RWPE2 (cell line): ENCODE measurements at regions not wholly inside any gene's neighbourhood (a gene's known extent, or its start where the extent isn't known, plus 50 kb on each side); places are given as distances from the start of the nearest gene placed in this dataset.
A peak's percentile ranks its signal among the peaks of the same experiment; 100 is the strongest.

Experiments used
- ATAC-seq: fragments of 200-7000 bp; cut with Tn5 transposase; 3 replicates; pipeline ENCODE4 v1.9.1; 2021; ENCODE audit warnings: low read depth
- DNase-seq: peaks from one replicate; pipeline ENCODE4 v3.0.0-alpha.2; 2020; ENCODE audit warnings: low spot score
- H3K27ac ChIP-seq: fragments of 450-650 bp; 2 replicates; pipeline ENCODE4 v1.5.1; 2017; ENCODE audit warnings: mild to moderate bottlenecking; ENCODE audit not compliant: poor library complexity, severe bottlenecking
- H3K27me3 ChIP-seq: fragments of 250-450 bp; sonication (Bioruptor Pico); 2 replicates; pipeline ENCODE4 v1.5.1; 2021; ENCODE audit warnings: mild to moderate bottlenecking, moderate library complexity; ENCODE audit not compliant: insufficient read depth, poor library complexity, severe bottlenecking
- H3K36me3 ChIP-seq: fragments of 250-450 bp; sonication (Bioruptor Pico); 2 replicates; pipeline ENCODE4 v1.5.1; 2020; ENCODE audit warnings: low read depth, mild to moderate bottlenecking, moderate library complexity
- H3K4me1 ChIP-seq: fragments of 250-450 bp; sonication (Bioruptor Pico); 2 replicates; pipeline ENCODE4 v1.5.1; 2021; ENCODE audit warnings: mild to moderate bottlenecking, moderate library complexity; ENCODE audit not compliant: insufficient read depth, poor library complexity, severe bottlenecking
- H3K4me3 ChIP-seq: fragments of 250-450 bp; sonication (Bioruptor Pico); 2 replicates; pipeline ENCODE4 v1.5.1; 2021; ENCODE audit warnings: mild to moderate bottlenecking, moderate library complexity; ENCODE audit not compliant: severe bottlenecking
- H3K9me3 ChIP-seq: fragments of 250-450 bp; sonication (Bioruptor Pico); 2 replicates; pipeline ENCODE4 v1.5.1; 2021; ENCODE audit warnings: mild to moderate bottlenecking, moderate library complexity; ENCODE audit not compliant: severe bottlenecking
- TF ChIP-seq, protein P1 (sequence below): fragments of 450-650 bp; IDR thresholded peaks from one replicate; pipeline ENCODE4 v1.5.1; 2017; ENCODE audit warnings: mild to moderate bottlenecking, moderate library complexity; ENCODE audit not compliant: poor library complexity, severe bottlenecking

DNA sequence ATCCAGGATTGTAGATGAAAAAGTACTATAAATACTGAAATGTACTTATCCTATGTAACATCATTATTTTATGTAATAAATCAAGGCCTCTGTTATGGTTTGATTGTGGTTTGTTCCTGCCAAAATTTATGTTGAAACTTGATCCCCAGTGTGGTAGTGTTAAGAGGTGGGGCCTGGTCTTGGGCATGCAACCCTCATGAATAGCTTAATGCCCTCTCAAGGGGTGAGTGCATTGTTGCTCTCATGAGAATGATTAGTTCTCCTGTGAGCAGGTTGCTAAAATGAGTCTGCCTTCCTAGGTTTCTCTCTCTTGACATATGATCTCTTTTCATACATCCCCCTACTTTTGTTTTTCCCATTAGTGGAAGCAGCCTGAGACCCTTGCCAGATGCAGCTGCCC is 915.4 kb downstream of the TSN start:
- Histone ChIP-seq H3K9me3 (no peaks in the 10 kb centered on the region), H3K27me3 (no peaks in the 10 kb centered on the region), H3K27ac (no peak overlapping the region), H3K4me1 (no peaks in the 10 kb centered on the region), H3K4me3 (no peak overlapping the region), H3K36me3 (no peaks in the 10 kb centered on the region)
- ATAC-seq (no peak), DNase-seq (no peak)
- TF ChIP-seq, protein P1, sequence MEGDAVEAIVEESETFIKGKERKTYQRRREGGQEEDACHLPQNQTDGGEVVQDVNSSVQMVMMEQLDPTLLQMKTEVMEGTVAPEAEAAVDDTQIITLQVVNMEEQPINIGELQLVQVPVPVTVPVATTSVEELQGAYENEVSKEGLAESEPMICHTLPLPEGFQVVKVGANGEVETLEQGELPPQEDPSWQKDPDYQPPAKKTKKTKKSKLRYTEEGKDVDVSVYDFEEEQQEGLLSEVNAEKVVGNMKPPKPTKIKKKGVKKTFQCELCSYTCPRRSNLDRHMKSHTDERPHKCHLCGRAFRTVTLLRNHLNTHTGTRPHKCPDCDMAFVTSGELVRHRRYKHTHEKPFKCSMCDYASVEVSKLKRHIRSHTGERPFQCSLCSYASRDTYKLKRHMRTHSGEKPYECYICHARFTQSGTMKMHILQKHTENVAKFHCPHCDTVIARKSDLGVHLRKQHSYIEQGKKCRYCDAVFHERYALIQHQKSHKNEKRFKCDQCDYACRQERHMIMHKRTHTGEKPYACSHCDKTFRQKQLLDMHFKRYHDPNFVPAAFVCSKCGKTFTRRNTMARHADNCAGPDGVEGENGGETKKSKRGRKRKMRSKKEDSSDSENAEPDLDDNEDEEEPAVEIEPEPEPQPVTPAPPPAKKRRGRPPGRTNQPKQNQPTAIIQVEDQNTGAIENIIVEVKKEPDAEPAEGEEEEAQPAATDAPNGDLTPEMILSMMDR = no peak

DNA sequence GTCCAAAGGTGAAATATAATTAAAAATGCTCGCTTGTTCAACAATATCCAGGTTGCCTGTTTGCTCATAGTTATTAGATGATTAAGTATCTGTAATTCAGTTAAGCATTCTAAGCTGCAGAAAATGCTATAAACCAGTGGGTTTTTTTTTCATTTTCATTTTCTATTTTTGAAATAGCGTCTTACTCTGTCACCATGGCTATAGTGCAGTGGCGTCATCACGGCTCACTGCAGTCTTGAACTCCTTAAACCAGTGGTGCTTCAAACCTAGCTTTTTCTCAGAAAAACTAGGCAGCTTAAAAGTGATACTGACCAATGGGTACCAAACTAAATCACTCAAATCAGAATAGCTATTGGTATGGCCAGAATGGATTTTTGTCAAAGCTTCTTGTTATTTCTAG is 925.2 kb downstream of the TSN start:
- H3K36me3 ChIP-seq = no peaks in the 10 kb centered on the region
- no peak overlapping the region for H3K27ac ChIP-seq
- H3K4me1 ChIP-seq = no peaks in the 10 kb centered on the region
- no peaks in the 10 kb centered on the region for H3K27me3 ChIP-seq
- TF ChIP-seq, protein P1 = no peak
- no peak for DNase-seq
- H3K4me3 ChIP-seq = no peak overlapping the region
- no peaks in the 10 kb centered on the region for H3K9me3 ChIP-seq
- no peak for ATAC-seq

DNA sequence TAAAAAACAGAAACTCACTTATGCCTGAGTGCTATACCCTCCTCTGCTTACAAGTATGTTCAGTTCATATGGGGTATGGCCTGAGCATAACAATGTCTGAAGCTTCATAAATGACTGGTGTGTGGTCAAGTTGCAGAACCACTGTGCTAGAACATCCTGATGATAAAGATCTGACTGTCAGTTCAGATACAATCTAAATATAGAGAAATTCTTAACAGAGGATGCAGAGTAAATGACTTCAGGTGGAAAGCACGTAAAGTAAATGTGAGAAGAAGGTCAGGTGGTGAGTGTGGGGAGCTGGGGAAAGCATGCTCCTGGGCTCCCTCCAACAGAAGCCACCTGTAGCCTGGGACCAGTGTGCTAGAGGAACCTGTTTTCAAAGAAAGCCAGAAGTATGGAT is 926.2 kb downstream of the TSN start:
- TF ChIP-seq, protein P1 = no peak

DNA sequence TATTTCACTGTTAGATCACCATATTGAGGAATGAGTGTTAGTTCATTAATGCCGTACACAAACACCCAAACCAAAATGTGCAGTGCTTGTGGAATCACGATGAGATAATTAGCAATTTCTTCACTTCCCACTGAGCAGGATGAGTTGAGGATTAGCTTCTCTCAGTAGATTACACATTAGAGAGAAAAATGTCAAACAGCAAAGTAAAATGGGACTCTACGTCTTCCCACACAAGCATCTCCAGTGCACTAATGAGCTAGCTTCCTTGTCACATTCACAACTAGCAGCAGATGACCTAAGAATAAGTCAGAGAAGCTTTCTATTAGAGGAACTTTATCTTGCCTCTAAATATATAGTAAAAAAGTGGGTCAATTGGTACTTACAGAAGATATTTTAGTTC is 926.9 kb downstream of the TSN start:
- H3K36me3 ChIP-seq = no peaks in the 10 kb centered on the region
- no peaks in the 10 kb centered on the region for H3K4me1 ChIP-seq
- no peak overlapping the region for H3K4me3 ChIP-seq
- H3K27me3 ChIP-seq = no peaks in the 10 kb centered on the region
- TF ChIP-seq, protein P1 = no peak
- ATAC-seq (no peak), DNase-seq (no peak)
- H3K27ac ChIP-seq = no peak overlapping the region
- no peaks in the 10 kb centered on the region for H3K9me3 ChIP-seq

More for the DNA sequence above, 926.2 kb downstream of the TSN start:
- H3K27ac ChIP-seq = no peak overlapping the region
- H3K36me3 ChIP-seq = no peaks in the 10 kb centered on the region
- no peaks in the 10 kb centered on the region for H3K9me3 ChIP-seq
- no peaks in the 10 kb centered on the region for H3K4me1 ChIP-seq
- peak; percentile 46; the same call in 2 of the 3 replicates for ATAC-seq
- no peak overlapping the region for H3K4me3 ChIP-seq
- DNase-seq = no peak
- no peaks in the 10 kb centered on the region for H3K27me3 ChIP-seq

DNA sequence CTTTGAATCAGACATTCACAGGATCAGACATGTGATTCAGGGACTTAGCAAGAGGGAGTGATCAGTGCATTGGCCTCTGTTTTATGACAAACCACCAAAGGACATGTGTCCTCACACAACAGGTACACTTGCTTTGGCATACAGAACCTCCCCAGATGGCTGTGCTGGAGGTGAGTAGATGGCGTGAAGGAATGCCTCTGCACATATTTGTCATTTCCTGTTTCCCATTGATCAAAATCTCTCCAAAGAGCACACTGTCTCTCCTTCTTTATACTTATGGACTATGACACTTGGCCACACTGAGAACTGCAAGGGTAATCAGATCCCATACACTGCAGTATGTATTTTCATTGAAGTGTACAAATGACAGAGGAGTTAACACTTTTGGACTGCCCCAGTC is 927.6 kb downstream of the TSN start:
- TF ChIP-seq, protein P1 = no peak
- Histone ChIP-seq H3K27me3 (no peaks in the 10 kb centered on the region), H3K9me3 (no peaks in the 10 kb centered on the region), H3K36me3 (no peaks in the 10 kb centered on the region), H3K4me3 (no peak overlapping the region), H3K4me1 (no peaks in the 10 kb centered on the region), H3K27ac (no peak overlapping the region)
- DNase-seq (no peak), ATAC-seq (peak; percentile 45; the same call in 2 of the 3 replicates)
